ENCODE measurements at regions not wholly inside any gene's neighbourhood (a gene's known extent, or its start where the extent isn't known, plus 50 kb on each side); places are given as distances from the start of the nearest gene placed in this dataset.

DNA sequence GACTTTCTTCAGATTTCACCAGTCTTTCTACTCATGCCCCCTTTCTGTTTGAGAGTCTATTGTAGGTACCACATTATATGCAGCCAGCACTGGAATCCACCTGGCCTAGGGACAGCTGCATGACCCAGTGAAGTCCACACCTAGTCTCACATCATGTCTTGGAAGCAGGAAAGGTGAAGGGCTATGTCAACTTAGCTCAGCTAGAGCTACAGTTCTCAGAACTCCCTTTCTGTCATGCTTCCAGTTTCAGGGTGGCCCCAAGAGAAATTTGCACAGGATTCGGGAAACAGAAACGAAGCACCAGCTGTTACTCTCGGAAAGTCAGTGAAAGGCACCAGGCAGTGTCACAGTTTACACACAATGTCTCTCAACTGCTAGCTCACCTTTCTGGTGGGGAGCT, 51.6 kb upstream of the NLRP1 start:
- DNase-seq (ENCODE audit: low spot score) = no peak

DNA sequence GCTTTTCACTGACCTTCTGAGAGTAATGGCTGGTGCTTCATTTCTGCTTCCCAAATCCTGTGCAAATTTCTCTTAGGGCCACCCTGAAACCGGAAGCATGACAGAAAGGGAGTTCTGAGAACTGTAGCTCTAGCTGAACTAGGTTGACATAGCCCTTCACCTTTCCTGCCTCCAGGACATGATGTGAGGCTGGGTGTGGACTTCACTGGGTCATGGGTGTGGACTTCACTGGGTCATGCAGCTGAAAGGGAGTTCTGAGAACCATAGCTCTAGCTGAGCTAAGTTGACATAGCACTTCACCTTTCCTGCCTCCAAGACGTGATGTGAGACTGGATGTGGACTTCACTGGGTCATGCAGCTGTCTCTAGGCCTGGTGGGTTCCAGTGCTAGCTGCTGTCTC, 54.3 kb upstream of the NLRP1 start:
- DNase-seq (ENCODE audit: low spot score) = no peak

DNA sequence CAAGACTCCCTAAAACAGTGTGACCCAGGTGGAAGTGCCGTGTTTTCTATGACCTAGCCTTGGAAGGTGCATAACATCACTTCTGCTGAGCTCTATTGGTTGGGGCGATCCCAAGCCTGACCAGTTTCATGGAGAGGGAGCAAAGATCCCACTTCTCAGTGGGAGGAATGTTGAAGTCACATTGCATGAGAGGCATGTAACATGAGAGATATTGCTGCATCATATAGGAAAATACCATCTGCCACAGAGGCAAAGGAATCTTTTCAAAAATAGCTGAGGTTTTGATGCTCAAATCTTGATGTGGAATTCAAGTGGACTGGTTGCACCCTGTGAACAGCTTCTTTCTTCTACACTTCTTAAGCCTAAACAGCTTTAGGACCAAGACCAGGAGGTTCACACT, 56.4 kb upstream of the NLRP1 start:
- DNase-seq (ENCODE audit: low spot score) = no peak

DNA sequence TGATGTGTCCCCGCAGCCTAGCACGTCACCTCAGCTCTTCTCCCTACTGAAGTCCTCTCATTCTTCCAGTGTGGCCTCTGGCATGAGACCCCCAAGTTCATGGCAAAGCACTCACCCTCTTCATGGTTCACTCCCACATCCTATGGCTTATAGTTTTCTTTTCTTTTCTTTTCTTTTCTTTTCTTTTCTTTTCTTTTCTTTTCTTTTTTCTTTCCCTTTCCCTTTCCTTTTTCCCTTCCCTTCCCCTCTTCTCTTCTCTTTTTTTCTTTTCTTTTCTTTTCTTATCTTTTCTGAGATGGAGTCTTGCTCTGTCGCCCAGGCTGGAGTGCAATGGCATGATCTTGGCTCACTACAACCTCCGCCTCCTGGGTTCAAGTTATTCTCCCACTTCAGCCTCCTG, 58.4 kb upstream of the NLRP1 start:
- DNase-seq (ENCODE audit: low spot score) = no peak

DNA sequence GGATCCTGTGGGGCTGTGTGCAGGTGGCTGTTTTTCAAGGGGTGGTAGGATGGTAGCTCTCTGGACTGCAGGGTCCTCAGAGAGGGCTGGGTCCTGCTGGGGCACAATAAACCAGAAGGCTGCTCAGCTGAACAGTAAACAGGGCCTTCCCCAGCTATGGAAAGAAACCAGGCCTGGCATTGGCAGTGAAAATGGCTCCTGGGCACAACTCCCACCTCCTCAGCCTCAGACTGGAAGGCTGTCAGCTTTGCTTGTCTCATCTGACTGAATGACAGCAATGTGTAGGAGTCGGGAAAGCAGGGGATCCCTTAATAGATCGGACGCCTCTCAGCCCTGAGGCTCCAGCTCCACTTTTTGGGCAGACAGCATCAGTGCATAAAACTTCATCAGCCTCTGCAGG, 59.8 kb upstream of the NLRP1 start:
- no peak for DNase-seq (ENCODE audit: low spot score)

DNA sequence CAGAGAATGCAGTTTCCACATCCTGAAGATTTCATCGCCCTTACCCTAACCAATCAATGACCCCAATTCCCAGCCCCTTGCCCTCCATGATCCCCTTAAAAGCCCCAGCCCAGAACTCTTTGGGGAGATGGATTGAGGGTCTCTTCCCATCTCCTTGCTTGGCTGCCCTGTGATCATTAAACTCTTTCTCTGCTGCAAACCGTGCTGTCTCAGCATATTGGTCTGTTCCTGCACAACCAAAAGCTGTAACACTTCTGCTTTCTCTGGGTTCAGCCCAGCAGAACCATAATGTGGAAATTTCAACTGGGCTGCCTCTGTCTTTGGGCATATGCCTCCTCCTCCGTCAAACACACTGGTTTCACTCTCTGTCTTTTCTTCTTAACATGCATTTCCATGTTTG, 67.0 kb upstream of the NLRP1 start:
- no peak for DNase-seq (ENCODE audit: low spot score)

GRCh38 chr17:5661491-5662125, 77.3 kb upstream of the NLRP1 start:
- DNase-seq (ENCODE audit: low spot score) = no peak

- no peak for DNase-seq (ENCODE audit: low spot score)
Measured at GRCh38 chr17:5662409-5663085, 78.2 kb upstream of the NLRP1 start.

GRCh38 chr17:5665164-5665563, 80.9 kb upstream of the NLRP1 start:
- DNase-seq (ENCODE audit: low spot score) = no peak

- DNase-seq (ENCODE audit: low spot score) = no peak
Measured at GRCh38 chr17:5667871-5668270, 83.6 kb upstream of the NLRP1 start.

- DNase-seq (ENCODE audit: low spot score) = no peak
Measured at GRCh38 chr17:5668557-5669138, 84.3 kb upstream of the NLRP1 start.

GRCh38 chr17:5669191-5669590, 84.9 kb upstream of the NLRP1 start:
- DNase-seq (ENCODE audit: low spot score) = no peak

GRCh38 chr17:5672141-5672540, 87.8 kb upstream of the NLRP1 start:
- no peak for DNase-seq (ENCODE audit: low spot score)

DNA sequence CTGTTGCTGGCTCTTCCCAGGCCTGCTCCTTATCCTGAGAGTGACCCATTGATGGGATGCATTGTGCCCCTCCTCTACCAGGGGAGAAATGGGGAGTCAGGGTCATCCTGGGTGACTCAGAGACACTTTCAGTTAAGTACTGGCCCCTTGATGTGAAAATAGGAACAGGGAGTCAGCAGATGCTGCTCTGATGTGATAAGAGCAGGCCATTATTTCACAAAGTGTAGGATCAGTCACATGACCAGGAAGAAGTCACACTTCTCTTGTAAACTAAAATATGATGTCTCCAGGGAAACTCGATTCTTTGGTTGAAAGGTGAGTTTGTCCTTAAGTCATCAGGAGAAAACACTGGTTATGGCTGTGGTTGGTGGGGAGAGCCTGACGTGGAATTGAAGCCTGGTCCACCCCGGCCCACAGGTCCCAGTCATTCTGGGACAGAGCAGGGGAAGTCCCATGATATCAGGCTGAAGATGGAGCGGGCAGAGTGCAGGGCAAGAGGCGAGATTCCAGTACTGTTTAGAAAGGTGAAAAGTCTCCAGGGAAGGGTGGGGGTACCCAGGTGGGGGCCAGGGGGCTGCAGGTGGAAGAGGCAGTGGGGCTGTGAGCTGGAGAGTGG, 88.6 kb upstream of the NLRP1 start:
- DNase-seq (ENCODE audit: low spot score) = no peak

DNA sequence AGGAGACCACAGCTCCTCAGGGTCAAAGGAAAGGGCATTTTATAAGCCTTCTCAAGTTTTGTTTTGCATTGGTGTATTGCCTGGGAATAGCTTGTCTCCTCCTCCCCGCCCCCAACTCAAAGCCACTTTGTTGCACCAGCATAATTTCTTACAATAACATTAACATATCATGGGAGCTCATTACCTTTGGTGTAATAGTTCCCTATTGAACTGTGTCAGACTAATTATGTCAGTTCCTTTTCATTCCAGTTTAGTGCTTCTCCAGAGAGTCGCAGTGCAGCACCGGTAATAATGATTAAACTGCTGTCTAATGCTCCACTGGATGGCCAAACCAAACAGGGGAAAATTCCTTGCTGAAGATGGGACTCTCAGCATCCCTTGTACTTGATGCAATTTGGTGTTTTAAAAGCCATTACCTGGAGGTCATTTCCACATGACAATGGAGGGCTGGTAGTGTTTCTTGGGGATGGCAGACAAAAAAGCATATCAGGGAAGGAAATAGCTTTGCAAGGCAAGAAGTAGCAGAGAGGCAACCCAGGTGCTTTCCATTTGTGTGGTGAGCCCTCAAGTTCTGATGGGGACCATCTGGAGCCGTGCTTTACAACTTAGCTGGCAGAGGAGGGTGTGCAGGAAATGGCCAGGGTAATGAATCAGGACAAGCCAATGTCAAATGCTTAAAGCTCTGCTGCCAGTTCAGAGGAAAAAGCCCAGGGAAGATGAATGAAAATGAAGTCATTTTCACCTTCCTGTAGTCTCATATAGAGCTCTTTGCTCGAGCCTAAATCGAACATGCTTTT, 91.5 kb upstream of the NLRP1 start:
- DNase-seq (ENCODE audit: low spot score) = no peak

GRCh38 chr17:5677620-5678019, 93.3 kb upstream of the NLRP1 start:
- DNase-seq (ENCODE audit: low spot score) = no peak

GRCh38 chr17:5678171-5678570, 93.9 kb upstream of the NLRP1 start:
- no peak for DNase-seq (ENCODE audit: low spot score)

DNA sequence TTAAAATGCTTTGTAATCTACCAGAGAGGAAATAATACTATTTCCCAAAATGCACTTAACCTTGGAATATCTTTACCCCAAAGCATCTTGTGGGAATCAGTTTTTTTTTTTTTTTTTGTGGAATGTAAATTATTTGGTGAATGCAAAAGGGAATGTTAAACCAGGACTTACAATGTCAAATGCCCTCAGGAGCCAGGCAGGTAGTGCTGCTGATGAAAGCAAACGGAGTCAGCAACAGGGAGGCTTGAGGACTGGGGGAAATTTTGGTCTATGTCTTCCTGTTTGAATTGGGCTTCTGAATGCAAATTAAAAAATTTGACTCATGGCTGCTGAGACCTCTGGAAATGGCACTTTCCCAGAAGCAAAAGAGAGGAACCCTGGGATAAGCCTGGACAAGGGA, 96.5 kb upstream of the NLRP1 start:
- no peak for DNase-seq (ENCODE audit: low spot score)

GRCh38 chr17:5683241-5683640, 98.9 kb upstream of the NLRP1 start:
- no peak for DNase-seq (ENCODE audit: low spot score)

GRCh38 chr17:5686074-5686635, 101.8 kb upstream of the NLRP1 start:
- no peak for DNase-seq (ENCODE audit: low spot score)

DNA sequence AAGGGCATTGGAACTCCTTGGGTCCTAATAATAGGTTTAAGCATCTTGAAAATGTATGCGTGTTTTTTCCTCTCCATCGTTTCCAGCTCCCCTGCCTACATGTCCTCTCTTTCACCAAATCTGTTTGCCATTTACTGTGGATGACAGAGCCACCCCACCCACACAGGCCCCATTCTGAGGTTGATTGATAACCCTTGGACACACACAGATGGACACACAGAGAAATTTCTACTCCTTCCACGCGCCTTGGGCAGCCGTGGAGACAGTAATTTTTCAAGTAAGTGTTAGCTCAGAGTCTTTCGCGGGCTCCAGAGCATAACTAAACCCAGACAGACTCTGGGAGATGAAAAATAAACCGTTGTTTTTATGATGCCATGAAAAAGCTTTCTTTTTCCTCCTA, 103.3 kb upstream of the NLRP1 start:
- DNase-seq (ENCODE audit: low spot score) = no peak

- DNase-seq (ENCODE audit: low spot score) = no peak
Measured at GRCh38 chr17:5693821-5694220, 109.5 kb upstream of the NLRP1 start.

Data from CD4-positive, alpha-beta T cell treated with Interleukin-6 at 100 ng/mL for 8 hours (primary cell).